K562 (cell line): ENCODE measurements at regions not wholly inside any gene's neighbourhood (a gene's known extent, or its start where the extent isn't known, plus 50 kb on each side); places are given as distances from the start of the nearest gene placed in this dataset.
A peak's percentile ranks its signal among the peaks of the same experiment; 100 is the strongest.

Source experiments
- ATAC-seq: fragments of 200-7000 bp; cut with Tn5 transposase; 3 replicates; pipeline ENCODE4 v1.9.1; 2020; ENCODE audit warnings: moderate library complexity
- BruUV-seq: library from RNA; stranded (reverse); fragments of 400-500 nt; replicated peaks from 2 replicates; lab custom pipeline; 2021; lab: Mats Ljungman, UMichigan
- CTCF ChIA-PET: fragments of 300-600 bp; formaldehyde crosslinking; extraction: SDS; loops from one replicate; lab custom pipeline; 2021; ENCODE audit warnings: low intra/inter-chr PET ratio; lab: Yijun Ruan, JAX
- POLR2A ChIA-PET: fragments of 300-600, 350-650 bp; sonication (Branson Sonifier 250); formaldehyde crosslinking; extraction: SDS; loops from one replicate; lab custom pipeline; 2021; ENCODE audit warnings: antibody characterized with exemption, inconsistent platforms; lab: Yijun Ruan, JAX
- DNase-seq, 4 experiments: peaks; one replicate each; pipeline versions ENCODE4 v3.0.0 to v3.0.0-alpha.2; 2011 to 2018; ENCODE audit warnings: low spot score in 3 of 4, mixed read lengths in 3 of 4; ENCODE audit errors: extremely low read depth in 1 of 4
- FAIRE-seq: peaks from 2 replicates; lab custom pipeline; 2011; peaks lifted over from hg19 to GRCh38; lab: Jason Lieb, UNC
- H2AFZ ChIP-seq: 2 replicates; pipeline ENCODE4 v1.6.0; 2011; ENCODE audit warnings: low read depth, low read length, control low read depth, inconsistent platforms
- H3K27ac ChIP-seq: fragments of 200-600 bp; 3 replicates; pipeline ENCODE4 v1.8.0; 2011; ENCODE audit warnings: low read depth, mild to moderate bottlenecking, control low read depth, inconsistent platforms, low read length, moderate library complexity, mixed read lengths; ENCODE audit errors: extremely low read depth
- H3K27me3 ChIP-seq, 2 experiments: fragments of 300-600 bp in 1 of 2; 2 replicates in 1 of 2; 3 replicates in 1 of 2; pipeline versions ENCODE4 v1.6.0 to v1.8.0; 2011; ENCODE audit warnings: inconsistent platforms in 2 of 2, low read length in 2 of 2, mild to moderate bottlenecking in 1 of 2, mixed read lengths in 1 of 2, moderate library complexity in 1 of 2; ENCODE audit not compliant: control insufficient read depth in 2 of 2, insufficient read depth in 2 of 2
- H3K36me3 ChIP-seq: fragments of 300-600 bp; 3 replicates; pipeline ENCODE4 v1.8.0; 2011; ENCODE audit warnings: mild to moderate bottlenecking, low read length, inconsistent platforms; ENCODE audit not compliant: control insufficient read depth, insufficient read depth
- H3K4me1 ChIP-seq, 2 experiments: fragments of 200-600 bp in 1 of 2; replicated peaks in 1 of 2; 2 replicates in 1 of 2; 3 replicates in 1 of 2; pipeline versions ENCODE4 v1.5.1 to v1.8.0; 2011; ENCODE audit warnings: inconsistent platforms in 2 of 2, low read length in 2 of 2, mild to moderate bottlenecking in 1 of 2, mixed read lengths in 1 of 2, moderate library complexity in 1 of 2; ENCODE audit not compliant: control insufficient read depth in 2 of 2, insufficient read depth in 2 of 2
- H3K4me2 ChIP-seq: 2 replicates; pipeline ENCODE4 v1.6.1; 2011; ENCODE audit warnings: low read length, control low read depth, inconsistent platforms, mixed read lengths; ENCODE audit not compliant: insufficient read depth
- H3K4me3 ChIP-seq: fragments of 200-600 bp; sonication (generic), shearing (Covaris generic); 2 replicates; pipeline ENCODE4 v1.5.1; 2016; ENCODE audit warnings: control low read depth, inconsistent platforms
- H3K79me2 ChIP-seq: fragments of 200-600 bp; 3 replicates; pipeline ENCODE4 v1.8.0; 2011; ENCODE audit warnings: low read length, inconsistent platforms; ENCODE audit not compliant: control insufficient read depth, insufficient read depth
- H3K9ac ChIP-seq, 2 experiments: 2 replicates each; pipeline versions ENCODE4 v1.6.0 to v1.6.1; 2011; ENCODE audit warnings: low read depth in 2 of 2, low read length in 2 of 2, control low read depth in 1 of 2, inconsistent platforms in 1 of 2, mild to moderate bottlenecking in 1 of 2, mixed read lengths in 1 of 2; ENCODE audit not compliant: insufficient read depth in 1 of 2
- H3K9me1 ChIP-seq: one replicate; pipeline ENCODE4 v1.6.0; 2011; ENCODE audit warnings: inconsistent platforms, mild to moderate bottlenecking, low read length, moderate library complexity; ENCODE audit not compliant: control insufficient read depth, insufficient read depth
- H3K9me3 ChIP-seq: replicated peaks from 2 replicates; pipeline ENCODE4 v1.5.1; 2011; ENCODE audit warnings: low read depth, low read length, inconsistent platforms; ENCODE audit not compliant: control insufficient read depth, insufficient read depth
- H4K20me1 ChIP-seq: replicated peaks from 2 replicates; pipeline ENCODE4 v1.6.1; 2011; ENCODE audit warnings: low read length, inconsistent platforms, mixed read lengths; ENCODE audit not compliant: control insufficient read depth, insufficient read depth
- CHCHD3 ChIP-seq: fragments of 250-450 bp; sonication (Bioruptor Pico); IDR thresholded peaks from 2 replicates; pipeline ENCODE4 v2.1.2; 2022; ENCODE audit warnings: mild to moderate bottlenecking
- ID3 ChIP-seq, 2 experiments: fragments of 250-450 bp in 1 of 2; fragments of 450-650 bp in 1 of 2; sonication (Bioruptor Pico) in 1 of 2; IDR thresholded peaks; 2 replicates each; pipeline versions ENCODE4 v1.6.1 to v1.8.0; 2016 to 2021; ENCODE audit warnings: mild to moderate bottlenecking in 2 of 2, moderate library complexity in 2 of 2, missing compliant biosample characterization in 1 of 2, missing genetic modification characterization in 1 of 2
- MTA1 ChIP-seq: fragments of 450-650 bp; IDR thresholded peaks from 2 replicates; pipeline ENCODE4 v1.6.1; 2017; ENCODE audit warnings: borderline replicate concordance
- NFIC ChIP-seq: fragments of 450-650 bp; IDR thresholded peaks from 2 replicates; pipeline ENCODE4 v1.6.1; 2017; ENCODE audit warnings: mild to moderate bottlenecking, inconsistent platforms
- ZBTB11 ChIP-seq, 3 experiments: fragments of 200-800 bp in 1 of 3; fragments of 250-450 bp in 1 of 3; fragments of 450-650 bp in 1 of 3; sonication (Bioruptor Pico) in 1 of 3; sonication (Bioruptor generic) in 1 of 3; formaldehyde crosslinking in 1 of 3; IDR thresholded peaks; 2 replicates each; pipeline versions ENCODE4 v1.6.1 to v1.8.0; 2016 to 2022; ENCODE audit warnings: mild to moderate bottlenecking in 2 of 3, missing genetic modification characterization in 2 of 3, missing compliant biosample characterization in 1 of 3, moderate library complexity in 1 of 3
- ZNF318 ChIP-seq, 2 experiments: fragments of 450-650 bp; IDR thresholded peaks; 2 replicates each; pipeline ENCODE4 v1.6.1; 2016; ENCODE audit warnings: mild to moderate bottlenecking in 2 of 2, borderline replicate concordance in 1 of 2, low read depth in 1 of 2, moderate library complexity in 1 of 2
- WGBS: fragments of 100-300 bp; shearing (Covaris generic); methylation state at CpG from one replicate; pipeline ENCODE4 v1.1.6; 2016; ENCODE audit warnings: low coverage, mixed read lengths; ENCODE audit not compliant: insufficient coverage; ENCODE audit errors: missing lambda C conversion rate; 5-methylcytosine and 5-hydroxymethylcytosine counted together
- in situ Hi-C: fragments of 300-500 bp; cut with MboI; formaldehyde crosslinking; loops from 4 replicates; pipeline ENCODE4 v1.15.0; 2018; ENCODE audit warnings: inconsistent platforms, mixed read lengths
- intact Hi-C: fragments of 100-400 bp; cut with micrococcal nuclease; formaldehyde crosslinking; loops from 2 replicates; pipeline ENCODE4 v1.14.2; 2022

GRCh38 chr1:5503556-5504363 lies 488.5 kb downstream of the NPHP4 start:
- Histone ChIP-seq H2AFZ (no peak overlapping the region), H3K9me3 (0 out of 2 replicates have a peak, but pooled peaks cover 3% of the 10 kb centered on the region), H3K36me3 (no peaks in the 10 kb centered on the region), H3K27me3 (peaks cover 8 to 35% of the 10 kb centered on the region in 2 experiments; a peak in 3 of 5 replicates), H3K79me2 (no peaks in the 10 kb centered on the region), H3K9ac (no peak overlapping the region), H4K20me1 (peaks cover 3% of the 10 kb centered on the region; the same call in 1 of the 2 replicates), H3K4me2 (no peak overlapping the region), H3K27ac (no peak overlapping the region), H3K4me1 (peaks cover 0 to 3% of the 10 kb centered on the region in 2 experiments; a peak in 1 of 5 replicates), H3K9me1 (no peaks in the 10 kb centered on the region), H3K4me3 (no peak overlapping the region)
- no TSS peak for BruUV-seq
- DNase-seq, result no peak
- ATAC-seq, result no peak
- no peak for FAIRE-seq
- ChIA-PET POLR2A (interaction anchor here (1.5 kb wide), 1 partner anchor 11 kb away, joined by 4 read pairs; no protein-coding TSS in a partner anchor), CTCF (no interaction called here)
- intact Hi-C loops, result no loop called here
- TF ChIP-seq NFIC (peak; percentile 59), CHCHD3 (CRISPR knock-in tag) (no peak), ID3 (CRISPR knock-in tag; IDR thresholded peaks at IDR 0.05) (no peak), ID3 (tag; IDR thresholded peaks at IDR 0.05) (no peak), ZBTB11 (CRISPR knock-in tag; IDR thresholded peaks at IDR 0.05) (no peak), ZNF318 (IDR thresholded peaks at IDR 0.05; ENCODE audit: borderline replicate concordance in 1 of 2, low read depth in 1 of 2) (no peak), MTA1 (no peak)
- WGBS, result 0% methylated on average over 8 of the region's 9 CpGs
- in situ Hi-C loops, result loop anchor here (10.0 kb wide), 1 partner anchor 411 kb away; no protein-coding TSS in a partner anchor
